Liver (tissue), 8 donors: ENCODE measurements at regions not wholly inside any gene's neighbourhood (a gene's known extent, or its start where the extent isn't known, plus 50 kb on each side); places are given as distances from the start of the nearest gene placed in this dataset.

Experiments used
- DNase-seq: peaks from one replicate; pipeline ENCODE4 v3.0.0-alpha.2; 2017; ENCODE audit warnings: low spot score
- H3K27ac ChIP-seq, 2 donors: one replicate each; pipeline ENCODE4 v1.7.0; 2013; ENCODE audit warnings: inconsistent platforms in 2 of 2, low read length in 2 of 2, control low read depth in 1 of 2, low read depth in 1 of 2, mild to moderate bottlenecking in 1 of 2
- H3K27me3 ChIP-seq, 4 donors: one replicate each; pipeline versions ENCODE4 v1.6.1 to v1.7.0; 2013; ENCODE audit warnings: low read length in 3 of 4, inconsistent platforms in 1 of 4, mild to moderate bottlenecking in 1 of 4, moderate library complexity in 1 of 4; ENCODE audit not compliant: control insufficient read depth in 4 of 4, insufficient read depth in 4 of 4
- H3K36me3 ChIP-seq, 4 donors: one replicate each; pipeline versions ENCODE4 v1.6.1 to v1.7.0; 2013; ENCODE audit warnings: low read length in 3 of 4, mild to moderate bottlenecking in 3 of 4, low read depth in 1 of 4, moderate library complexity in 1 of 4; ENCODE audit not compliant: control insufficient read depth in 4 of 4, insufficient read depth in 3 of 4
- H3K4me1 ChIP-seq, 4 donors: one replicate each; pipeline versions ENCODE4 v1.6.1 to v1.7.0; 2013; ENCODE audit warnings: low read length in 3 of 4, mild to moderate bottlenecking in 3 of 4, moderate library complexity in 1 of 4; ENCODE audit not compliant: control insufficient read depth in 4 of 4, insufficient read depth in 4 of 4
- H3K4me3 ChIP-seq, 3 donors: one replicate each; pipeline versions ENCODE4 v1.6.1 to v1.7.0; 2013; ENCODE audit warnings: low read length in 3 of 3, control low read depth in 1 of 3, low read depth in 1 of 3, mild to moderate bottlenecking in 1 of 3
- H3K9ac ChIP-seq, 2 donors: one replicate each; pipeline ENCODE4 v1.7.0; 2013; ENCODE audit warnings: low read length in 2 of 2, mild to moderate bottlenecking in 2 of 2, moderate library complexity in 2 of 2, control low read depth in 1 of 2, low read depth in 1 of 2
- H3K9me3 ChIP-seq, 4 donors: one replicate each; pipeline versions ENCODE4 v1.6.1 to v1.7.0; 2013; ENCODE audit warnings: low read length in 3 of 4; ENCODE audit not compliant: control insufficient read depth in 4 of 4
- FOXA1 ChIP-seq: IDR thresholded peaks from 2 replicates; pipeline ENCODE4 v1.6.1; 2016; ENCODE audit warnings: antibody characterized with exemption
- FOXA2 ChIP-seq: IDR thresholded peaks from 2 replicates; pipeline ENCODE4 v1.6.1; 2016; ENCODE audit warnings: antibody characterized with exemption
- HNF4A ChIP-seq, 2 donors: conservative IDR thresholded peaks; 2 replicates each; pipeline ENCODE4 v1.6.1; 2016; ENCODE audit warnings: antibody characterized with exemption in 2 of 2, mild to moderate bottlenecking in 2 of 2
- RAD21 ChIP-seq, 2 donors: IDR thresholded peaks; 2 replicates each; pipeline ENCODE4 v1.6.1; 2016; ENCODE audit warnings: antibody characterized with exemption in 2 of 2, mild to moderate bottlenecking in 2 of 2
- RXRA ChIP-seq, 2 donors: IDR thresholded peaks; 2 replicates each; pipeline ENCODE4 v1.6.1; 2017 to 2018; ENCODE audit warnings: antibody characterized with exemption in 2 of 2, mild to moderate bottlenecking in 1 of 2
- SP1 ChIP-seq: IDR thresholded peaks from 2 replicates; pipeline ENCODE4 v1.6.1; 2018; ENCODE audit warnings: antibody characterized with exemption, mild to moderate bottlenecking
- YY1 ChIP-seq: IDR thresholded peaks from 2 replicates; pipeline ENCODE4 v1.6.1; 2016; ENCODE audit warnings: antibody characterized with exemption, mild to moderate bottlenecking
- WGBS: extraction: QIAGEN DNeasy Blood & Tissue Kit; methylation state at CpG from one replicate; pipeline ENCODE4 v1.1.7; 2013; 5-methylcytosine and 5-hydroxymethylcytosine counted together
- TF ChIP-seq, protein P1 (sequence below): IDR thresholded peaks from 2 replicates; pipeline ENCODE4 v1.6.1; 2016; ENCODE audit warnings: antibody characterized with exemption, mild to moderate bottlenecking
- TF ChIP-seq, protein P2 (sequence below): fragments of 150-350 bp; IDR thresholded peaks from 2 replicates; pipeline ENCODE4 v1.5.1; 2017; ENCODE audit warnings: improper control_type of control experiment, low read depth, low read length; ENCODE audit not compliant: missing input control
- donor health status: healthy.
- donor health status: healthy.
- donor health status: healthy.
- donor health status: healthy.
- donor health status: healthy.

DNA sequence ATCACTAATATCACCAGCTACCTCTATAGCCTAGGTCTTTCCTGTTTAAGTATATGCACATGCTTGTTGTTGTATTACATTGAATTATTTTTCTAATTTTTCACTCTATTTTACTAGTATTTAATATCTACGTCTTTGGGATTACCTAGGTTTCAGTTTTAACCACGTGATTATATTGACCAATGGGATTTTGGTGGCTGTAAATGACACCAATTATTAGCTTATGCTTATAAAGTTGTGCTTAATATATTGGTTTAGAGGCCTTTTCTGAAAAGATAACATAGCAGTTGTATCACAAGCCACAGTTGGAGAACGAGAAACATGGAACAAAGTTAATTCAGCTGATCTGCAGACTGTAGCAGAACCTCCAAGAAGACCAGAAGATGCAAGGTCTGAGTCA is 104.8 kb upstream of the PRDM9 start:
- Histone ChIP-seq H3K4me3 (no peak overlapping the region), H3K27ac (no peak overlapping the region), H3K9ac (no peak overlapping the region), H3K27me3 (no peaks in the 10 kb centered on the region), H3K4me1 (peaks cover 0 to 5% (median 3%) of the 10 kb centered on the region in 4 donors), H3K36me3 (no peaks in the 10 kb centered on the region), H3K9me3 (no peaks in the 10 kb centered on the region)
- DNase-seq, result no peak
- TF ChIP-seq FOXA2 (no peak), FOXA1 (no peak), YY1 (no peak)
- WGBS, result 77% methylated on average over 3 of the region's 3 CpGs

DNA sequence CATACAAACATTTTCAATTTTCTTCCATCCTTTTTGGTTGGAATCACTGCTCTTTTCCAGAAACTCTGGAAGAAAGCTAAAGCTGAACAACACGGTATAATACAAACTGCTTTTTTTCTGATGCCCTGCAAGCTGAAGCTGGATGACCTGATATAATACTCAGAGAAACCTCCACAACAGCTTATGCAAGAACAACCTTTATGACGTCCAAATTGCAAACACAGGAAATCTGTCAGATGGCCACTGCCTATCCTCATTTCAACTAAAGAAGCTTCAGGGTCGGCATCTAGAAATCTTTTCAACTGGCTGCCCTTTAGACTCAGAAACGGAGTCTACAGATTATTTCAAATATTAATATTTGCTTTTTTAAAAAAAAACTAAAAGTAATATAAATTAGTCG is 106.5 kb upstream of the PRDM9 start:
- Histone ChIP-seq H3K9ac (no peak overlapping the region), H3K4me1 (peaks cover 0 to 5% (median 3%) of the 10 kb centered on the region in 4 donors), H3K36me3 (no peaks in the 10 kb centered on the region), H3K9me3 (no peaks in the 10 kb centered on the region), H3K4me3 (no peak overlapping the region), H3K27ac (peak overlapping the region in 1 of 2 donors; percentile 34), H3K27me3 (no peaks in the 10 kb centered on the region)
- no peak for DNase-seq
- TF ChIP-seq RAD21 (IDR thresholded peaks at IDR 0.05) (peak in 1 of 2 donors; percentile 37), HNF4A (conservative IDR thresholded peaks at IDR 0.05) (peak; percentile 30 to 63), FOXA1 (no peak), RXRA (IDR thresholded peaks at IDR 0.05) (peak; percentile 55 to 78), SP1 (peak; percentile 62)
- TF ChIP-seq, protein P1, sequence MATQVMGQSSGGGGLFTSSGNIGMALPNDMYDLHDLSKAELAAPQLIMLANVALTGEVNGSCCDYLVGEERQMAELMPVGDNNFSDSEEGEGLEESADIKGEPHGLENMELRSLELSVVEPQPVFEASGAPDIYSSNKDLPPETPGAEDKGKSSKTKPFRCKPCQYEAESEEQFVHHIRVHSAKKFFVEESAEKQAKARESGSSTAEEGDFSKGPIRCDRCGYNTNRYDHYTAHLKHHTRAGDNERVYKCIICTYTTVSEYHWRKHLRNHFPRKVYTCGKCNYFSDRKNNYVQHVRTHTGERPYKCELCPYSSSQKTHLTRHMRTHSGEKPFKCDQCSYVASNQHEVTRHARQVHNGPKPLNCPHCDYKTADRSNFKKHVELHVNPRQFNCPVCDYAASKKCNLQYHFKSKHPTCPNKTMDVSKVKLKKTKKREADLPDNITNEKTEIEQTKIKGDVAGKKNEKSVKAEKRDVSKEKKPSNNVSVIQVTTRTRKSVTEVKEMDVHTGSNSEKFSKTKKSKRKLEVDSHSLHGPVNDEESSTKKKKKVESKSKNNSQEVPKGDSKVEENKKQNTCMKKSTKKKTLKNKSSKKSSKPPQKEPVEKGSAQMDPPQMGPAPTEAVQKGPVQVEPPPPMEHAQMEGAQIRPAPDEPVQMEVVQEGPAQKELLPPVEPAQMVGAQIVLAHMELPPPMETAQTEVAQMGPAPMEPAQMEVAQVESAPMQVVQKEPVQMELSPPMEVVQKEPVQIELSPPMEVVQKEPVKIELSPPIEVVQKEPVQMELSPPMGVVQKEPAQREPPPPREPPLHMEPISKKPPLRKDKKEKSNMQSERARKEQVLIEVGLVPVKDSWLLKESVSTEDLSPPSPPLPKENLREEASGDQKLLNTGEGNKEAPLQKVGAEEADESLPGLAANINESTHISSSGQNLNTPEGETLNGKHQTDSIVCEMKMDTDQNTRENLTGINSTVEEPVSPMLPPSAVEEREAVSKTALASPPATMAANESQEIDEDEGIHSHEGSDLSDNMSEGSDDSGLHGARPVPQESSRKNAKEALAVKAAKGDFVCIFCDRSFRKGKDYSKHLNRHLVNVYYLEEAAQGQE, result no peak
- WGBS, result 38% methylated on average over 5 of the region's 5 CpGs

DNA sequence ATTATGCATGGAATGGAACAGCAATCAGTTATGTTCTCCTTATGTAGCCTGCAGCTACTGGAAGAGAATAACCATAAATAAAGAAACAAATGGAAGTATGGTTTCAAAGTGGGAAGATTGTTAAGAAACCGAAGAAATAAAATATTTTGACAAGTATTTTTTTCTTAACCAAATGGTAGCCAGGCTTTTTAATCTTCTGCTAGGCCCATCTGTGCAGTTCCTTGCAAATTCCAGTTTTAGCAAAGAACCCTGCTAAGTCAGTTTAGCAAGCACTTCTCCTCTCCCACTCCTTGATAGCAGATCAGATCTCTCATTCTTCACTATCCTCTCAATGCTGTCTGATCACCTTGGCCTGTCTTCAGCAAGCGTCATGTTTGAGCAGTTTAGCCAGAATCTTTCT is 111.1 kb upstream of the PRDM9 start:
- WGBS, result 85% methylated on average over 2 of the region's 2 CpGs

More for the DNA sequence above, 111.1 kb upstream of the PRDM9 start:
- H3K27me3 ChIP-seq, result no peaks in the 10 kb centered on the region
- TF ChIP-seq, protein P2, sequence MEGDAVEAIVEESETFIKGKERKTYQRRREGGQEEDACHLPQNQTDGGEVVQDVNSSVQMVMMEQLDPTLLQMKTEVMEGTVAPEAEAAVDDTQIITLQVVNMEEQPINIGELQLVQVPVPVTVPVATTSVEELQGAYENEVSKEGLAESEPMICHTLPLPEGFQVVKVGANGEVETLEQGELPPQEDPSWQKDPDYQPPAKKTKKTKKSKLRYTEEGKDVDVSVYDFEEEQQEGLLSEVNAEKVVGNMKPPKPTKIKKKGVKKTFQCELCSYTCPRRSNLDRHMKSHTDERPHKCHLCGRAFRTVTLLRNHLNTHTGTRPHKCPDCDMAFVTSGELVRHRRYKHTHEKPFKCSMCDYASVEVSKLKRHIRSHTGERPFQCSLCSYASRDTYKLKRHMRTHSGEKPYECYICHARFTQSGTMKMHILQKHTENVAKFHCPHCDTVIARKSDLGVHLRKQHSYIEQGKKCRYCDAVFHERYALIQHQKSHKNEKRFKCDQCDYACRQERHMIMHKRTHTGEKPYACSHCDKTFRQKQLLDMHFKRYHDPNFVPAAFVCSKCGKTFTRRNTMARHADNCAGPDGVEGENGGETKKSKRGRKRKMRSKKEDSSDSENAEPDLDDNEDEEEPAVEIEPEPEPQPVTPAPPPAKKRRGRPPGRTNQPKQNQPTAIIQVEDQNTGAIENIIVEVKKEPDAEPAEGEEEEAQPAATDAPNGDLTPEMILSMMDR, result no peak
- TF ChIP-seq FOXA1, result no peak
- H3K4me3 ChIP-seq, result no peak overlapping the region
- H3K9ac ChIP-seq, result no peak overlapping the region
- H3K4me1 ChIP-seq, result peaks cover 0 to 5% (median 2%) of the 10 kb centered on the region in 4 donors
- no peak overlapping the region for H3K27ac ChIP-seq
- DNase-seq, result no peak
- H3K9me3 ChIP-seq, result peaks cover 0 to 2% (median 0%) of the 10 kb centered on the region in 4 donors
- H3K36me3 ChIP-seq, result no peaks in the 10 kb centered on the region
